Lower lobe of right lung (tissue), 2 donors: ENCODE measurements at regions not wholly inside any gene's neighbourhood (a gene's known extent, or its start where the extent isn't known, plus 50 kb on each side); places are given as distances from the start of the nearest gene placed in this dataset.

Experiments used
- ATAC-seq, 2 donors: fragments of 200-7000 bp; cut with Tn5 transposase; one replicate each; pipeline ENCODE4 v1.9.1; 2020 to 2022; ENCODE audit warnings: mild to moderate bottlenecking in 2 of 2, moderate library complexity in 2 of 2
- DNase-seq: peaks from one replicate; pipeline ENCODE4 v3.0.0-alpha.2; 2020
- H3K27ac ChIP-seq: fragments of 200-600 bp; one replicate; pipeline ENCODE4 v1.8.0; 2022
- H3K27me3 ChIP-seq: fragments of 200-600 bp; one replicate; pipeline ENCODE4 v1.8.0; 2022; ENCODE audit warnings: low read depth
- H3K36me3 ChIP-seq: fragments of 200-600 bp; one replicate; pipeline ENCODE4 v1.8.0; 2022; ENCODE audit warnings: mild to moderate bottlenecking
- H3K4me1 ChIP-seq: fragments of 200-600 bp; one replicate; pipeline ENCODE4 v1.8.0; 2022
- H3K4me3 ChIP-seq: fragments of 200-600 bp; one replicate; pipeline ENCODE4 v1.8.0; 2022; ENCODE audit warnings: mild to moderate bottlenecking
- H3K9me3 ChIP-seq: fragments of 200-600 bp; one replicate; pipeline ENCODE4 v1.8.0; 2022
- CTCF ChIP-seq: fragments of 200-600 bp; IDR thresholded peaks from one replicate; pipeline ENCODE4 v1.8.0; 2022; ENCODE audit warnings: antibody characterized with exemption, mild to moderate bottlenecking
- intact Hi-C: fragments of 100-400 bp; cut with DNase I; formaldehyde crosslinking; loops from one replicate; pipeline ENCODE4 v1.11.0; 2022
- donor health status: DM: no; HTN: yes; CAD: no; lungs with severe emphysema.

- Histone ChIP-seq H3K27me3 (no peaks in the 10 kb centered on the region), H3K27ac (no peak overlapping the region), H3K4me3 (no peak overlapping the region), H3K9me3 (peaks cover 7% of the 10 kb centered on the region), H3K4me1 (no peaks in the 10 kb centered on the region), H3K36me3 (no peaks in the 10 kb centered on the region)
- no peak for TF ChIP-seq CTCF
- ATAC-seq (no peak), DNase-seq (no peak)
- intact Hi-C loops = no loop called here
Observed at GRCh38 chr6:148674306-148674705, 72.5 kb upstream of the UST start.

- no peak overlapping the region for H3K27ac ChIP-seq
- ATAC-seq (peak; percentile 19 to 37), DNase-seq (no peak)
- no peaks in the 10 kb centered on the region for H3K27me3 ChIP-seq
- H3K36me3 ChIP-seq = no peaks in the 10 kb centered on the region
- H3K4me3 ChIP-seq = no peak overlapping the region
- intact Hi-C loops = no loop called here
- TF ChIP-seq CTCF = no peak
- no peaks in the 10 kb centered on the region for H3K9me3 ChIP-seq
- H3K4me1 ChIP-seq = no peaks in the 10 kb centered on the region
Observed at GRCh38 chr6:148677594-148678476, 69.0 kb upstream of the UST start.

GRCh38 chr6:148678682-148679081 is 68.1 kb upstream of the UST start:
- no peaks in the 10 kb centered on the region for H3K9me3 ChIP-seq
- no peak overlapping the region for H3K4me3 ChIP-seq
- DNase-seq (no peak), ATAC-seq (no peak)
- H3K36me3 ChIP-seq = no peaks in the 10 kb centered on the region
- intact Hi-C loops = no loop called here
- TF ChIP-seq CTCF = no peak
- H3K27ac ChIP-seq = no peak overlapping the region
- no peaks in the 10 kb centered on the region for H3K27me3 ChIP-seq
- no peaks in the 10 kb centered on the region for H3K4me1 ChIP-seq

GRCh38 chr6:148681666-148682065 is 65.2 kb upstream of the UST start:
- Histone ChIP-seq H3K4me1 (no peaks in the 10 kb centered on the region), H3K27ac (no peak overlapping the region), H3K9me3 (no peaks in the 10 kb centered on the region), H3K36me3 (no peaks in the 10 kb centered on the region), H3K4me3 (no peak overlapping the region), H3K27me3 (no peaks in the 10 kb centered on the region)
- intact Hi-C loops = no loop called here
- ATAC-seq (no peak), DNase-seq (no peak)
- no peak for TF ChIP-seq CTCF

GRCh38 chr6:148682252-148682651 is 64.6 kb upstream of the UST start:
- Histone ChIP-seq H3K27ac (no peak overlapping the region), H3K36me3 (no peaks in the 10 kb centered on the region), H3K4me3 (no peak overlapping the region), H3K27me3 (no peaks in the 10 kb centered on the region), H3K9me3 (no peaks in the 10 kb centered on the region), H3K4me1 (no peaks in the 10 kb centered on the region)
- ATAC-seq (no peak), DNase-seq (no peak)
- TF ChIP-seq CTCF = no peak
- intact Hi-C loops = no loop called here
